ENCODE measurements at regions not wholly inside any gene's neighbourhood (a gene's known extent, or its start where the extent isn't known, plus 50 kb on each side); places are given as distances from the start of the nearest gene placed in this dataset.

DNA sequence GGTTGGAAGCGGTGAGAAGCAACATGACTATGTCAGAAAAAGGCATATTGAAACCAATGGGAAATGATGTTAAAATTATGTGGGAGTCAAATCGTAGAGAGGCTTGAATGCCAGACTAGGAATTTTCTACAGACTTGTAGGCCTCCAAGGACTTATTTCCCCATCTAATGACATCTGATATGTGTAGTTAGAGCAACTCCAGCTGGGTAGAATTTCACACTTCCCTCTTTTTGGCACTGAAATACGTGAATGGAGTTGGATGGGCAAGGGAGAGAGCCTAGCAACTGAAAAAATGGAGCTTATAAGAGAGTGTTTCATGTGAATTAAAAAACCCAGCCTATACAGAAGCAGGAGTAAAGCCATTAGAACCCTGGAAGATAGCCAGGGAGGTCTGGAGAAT lies 304.2 kb downstream of the INSC start:
- TF ChIP-seq, protein P1, sequence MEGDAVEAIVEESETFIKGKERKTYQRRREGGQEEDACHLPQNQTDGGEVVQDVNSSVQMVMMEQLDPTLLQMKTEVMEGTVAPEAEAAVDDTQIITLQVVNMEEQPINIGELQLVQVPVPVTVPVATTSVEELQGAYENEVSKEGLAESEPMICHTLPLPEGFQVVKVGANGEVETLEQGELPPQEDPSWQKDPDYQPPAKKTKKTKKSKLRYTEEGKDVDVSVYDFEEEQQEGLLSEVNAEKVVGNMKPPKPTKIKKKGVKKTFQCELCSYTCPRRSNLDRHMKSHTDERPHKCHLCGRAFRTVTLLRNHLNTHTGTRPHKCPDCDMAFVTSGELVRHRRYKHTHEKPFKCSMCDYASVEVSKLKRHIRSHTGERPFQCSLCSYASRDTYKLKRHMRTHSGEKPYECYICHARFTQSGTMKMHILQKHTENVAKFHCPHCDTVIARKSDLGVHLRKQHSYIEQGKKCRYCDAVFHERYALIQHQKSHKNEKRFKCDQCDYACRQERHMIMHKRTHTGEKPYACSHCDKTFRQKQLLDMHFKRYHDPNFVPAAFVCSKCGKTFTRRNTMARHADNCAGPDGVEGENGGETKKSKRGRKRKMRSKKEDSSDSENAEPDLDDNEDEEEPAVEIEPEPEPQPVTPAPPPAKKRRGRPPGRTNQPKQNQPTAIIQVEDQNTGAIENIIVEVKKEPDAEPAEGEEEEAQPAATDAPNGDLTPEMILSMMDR (IDR thresholded peaks at IDR 0.05) = no peak
- TF ChIP-seq POLR2A (IDR thresholded peaks at IDR 0.05) (no peak), POLR2AphosphoS5 (IDR thresholded peaks at IDR 0.05) (no peak), EP300 (IDR thresholded peaks at IDR 0.05; ENCODE audit: low read depth) (no peak)
